Stimulated activated CD8-positive, alpha-beta memory T cell treated with anti-CD3 and anti-CD28 coated beads, Interleukin-15, amount 100 ng/mL, for 48 hours (primary cell): ENCODE measurements at regions not wholly inside any gene's neighbourhood (a gene's known extent, or its start where the extent isn't known, plus 50 kb on each side); places are given as distances from the start of the nearest gene placed in this dataset.

Source experiments
- DNase-seq, 2 donors: peaks; one replicate each; pipeline ENCODE4 v3.0.0-alpha.2; 2020; ENCODE audit warnings: low read depth in 2 of 2

GRCh38 chr12:89995870-89996269 lies 287.2 kb upstream of the ATP2B1 start:
- DNase-seq: no peak

DNA sequence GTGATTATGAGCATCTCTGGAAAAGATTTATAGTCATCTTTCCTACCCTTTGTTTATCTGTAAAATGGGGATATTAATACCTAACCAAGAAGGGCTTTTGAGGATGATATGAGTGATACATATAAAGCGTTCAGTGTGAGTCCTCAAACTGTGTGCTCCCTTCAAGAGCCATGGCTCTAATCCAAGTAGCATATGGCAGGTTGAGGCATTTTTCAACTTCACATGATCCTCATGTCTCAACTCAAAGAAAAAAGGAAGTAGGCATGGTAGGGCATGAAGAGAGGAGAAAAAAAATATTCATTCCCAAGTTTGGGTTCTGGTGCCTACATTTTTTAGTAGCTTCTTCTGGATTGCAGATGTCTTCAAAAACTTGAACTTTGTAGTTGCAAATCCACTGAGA lies 286.3 kb upstream of the ATP2B1 start:
- DNase-seq: no peak

- DNase-seq: no peak
Measured at GRCh38 chr12:89993632-89994031, 285.0 kb upstream of the ATP2B1 start.

GRCh38 chr12:89992668-89993451 lies 284.2 kb upstream of the ATP2B1 start:
- DNase-seq: no peak

- no peak for DNase-seq
Measured at GRCh38 chr12:89991807-89992590, 283.4 kb upstream of the ATP2B1 start.

GRCh38 chr12:89988188-89988915 lies 279.7 kb upstream of the ATP2B1 start:
- no peak for DNase-seq

- DNase-seq: no peak
Measured at GRCh38 chr12:89985935-89986334, 277.3 kb upstream of the ATP2B1 start.

GRCh38 chr12:89984846-89985245 lies 276.2 kb upstream of the ATP2B1 start:
- DNase-seq: no peak

- no peak for DNase-seq
Measured at GRCh38 chr12:89983622-89984021, 275.0 kb upstream of the ATP2B1 start.

DNA sequence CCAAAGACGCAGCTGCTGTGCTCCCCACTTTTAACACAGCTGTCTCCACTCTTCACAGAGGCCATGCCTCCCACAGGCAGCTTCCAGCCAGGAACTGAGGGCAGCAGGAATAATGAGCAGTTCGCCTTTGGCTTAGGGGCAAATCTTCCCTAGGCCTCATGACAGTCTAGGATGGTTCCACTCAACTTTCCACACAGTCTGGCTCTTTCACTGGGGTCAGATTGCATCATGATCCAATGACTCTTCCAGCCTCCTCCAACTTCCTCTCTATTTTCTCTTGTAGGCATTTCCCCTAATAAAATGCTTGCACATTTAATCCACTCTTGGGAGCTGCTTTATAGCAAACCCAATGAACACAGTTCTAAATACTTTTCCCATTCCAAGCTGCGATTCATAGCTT lies 271.6 kb upstream of the ATP2B1 start:
- no peak for DNase-seq

- DNase-seq: no peak
Measured at GRCh38 chr12:89977405-89978085, 268.9 kb upstream of the ATP2B1 start.

DNA sequence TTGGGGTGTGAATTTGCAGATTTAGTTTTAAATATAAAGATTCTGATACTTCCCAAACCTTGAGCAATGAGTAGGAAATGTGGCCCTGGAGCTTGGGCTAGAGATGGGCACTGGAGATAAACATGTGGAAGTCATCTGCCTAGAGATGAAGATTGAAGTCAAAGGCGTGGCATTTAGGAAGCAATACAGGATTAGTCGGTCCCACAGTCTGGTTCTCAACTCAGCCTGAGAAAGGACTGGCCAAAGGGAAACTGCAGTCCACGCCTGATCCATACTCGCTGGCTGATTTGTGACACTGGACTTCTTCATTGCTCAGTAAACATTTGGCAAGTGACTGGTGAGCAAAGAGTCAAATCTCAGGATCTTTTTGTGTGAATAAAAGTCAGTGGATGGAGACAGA lies 268.2 kb upstream of the ATP2B1 start:
- no peak for DNase-seq

DNA sequence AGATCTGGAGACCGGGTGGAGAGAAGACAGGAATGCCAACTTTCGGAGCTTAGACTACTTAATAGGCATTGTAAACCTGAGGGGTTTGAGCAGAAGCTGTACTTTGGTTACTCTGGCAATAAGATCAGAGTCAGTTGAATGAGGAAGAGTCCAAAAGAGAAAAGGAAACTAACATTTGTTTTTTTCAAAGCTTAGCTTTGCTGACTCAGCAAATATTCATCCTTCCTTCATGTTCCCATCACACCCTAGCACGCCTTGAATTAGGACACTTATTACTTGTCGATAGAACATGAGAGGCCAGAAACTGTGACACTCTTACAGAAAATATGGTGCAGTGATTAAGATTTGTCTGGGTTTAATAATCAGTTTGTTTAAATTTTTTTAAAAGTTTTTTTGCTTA lies 266.9 kb upstream of the ATP2B1 start:
- no peak for DNase-seq

- DNase-seq: no peak
Measured at GRCh38 chr12:89971880-89972279, 263.2 kb upstream of the ATP2B1 start.

- DNase-seq: no peak
Measured at GRCh38 chr12:89970722-89971121, 262.1 kb upstream of the ATP2B1 start.

DNA sequence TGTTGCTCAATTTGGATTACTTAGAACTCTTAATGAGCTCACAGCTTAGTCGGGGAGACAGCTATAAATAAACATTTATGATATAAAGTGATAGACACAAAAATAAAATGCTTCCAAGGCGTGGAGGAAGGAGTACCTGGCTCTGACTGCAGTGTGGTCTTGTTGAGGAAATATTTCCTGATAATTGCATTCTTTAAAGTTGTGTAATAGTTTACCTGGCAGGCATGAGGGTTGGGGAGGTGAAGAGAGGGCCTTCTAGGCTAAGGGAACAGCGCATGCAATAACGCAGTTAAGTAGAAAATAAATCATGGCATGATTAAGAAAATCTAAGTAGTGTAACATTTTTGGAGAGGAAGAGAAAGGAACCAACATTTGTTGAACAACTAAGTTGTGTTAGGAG lies 260.5 kb upstream of the ATP2B1 start:
- no peak for DNase-seq

- DNase-seq: no peak
Measured at GRCh38 chr12:89968151-89968700, 259.6 kb upstream of the ATP2B1 start.

DNA sequence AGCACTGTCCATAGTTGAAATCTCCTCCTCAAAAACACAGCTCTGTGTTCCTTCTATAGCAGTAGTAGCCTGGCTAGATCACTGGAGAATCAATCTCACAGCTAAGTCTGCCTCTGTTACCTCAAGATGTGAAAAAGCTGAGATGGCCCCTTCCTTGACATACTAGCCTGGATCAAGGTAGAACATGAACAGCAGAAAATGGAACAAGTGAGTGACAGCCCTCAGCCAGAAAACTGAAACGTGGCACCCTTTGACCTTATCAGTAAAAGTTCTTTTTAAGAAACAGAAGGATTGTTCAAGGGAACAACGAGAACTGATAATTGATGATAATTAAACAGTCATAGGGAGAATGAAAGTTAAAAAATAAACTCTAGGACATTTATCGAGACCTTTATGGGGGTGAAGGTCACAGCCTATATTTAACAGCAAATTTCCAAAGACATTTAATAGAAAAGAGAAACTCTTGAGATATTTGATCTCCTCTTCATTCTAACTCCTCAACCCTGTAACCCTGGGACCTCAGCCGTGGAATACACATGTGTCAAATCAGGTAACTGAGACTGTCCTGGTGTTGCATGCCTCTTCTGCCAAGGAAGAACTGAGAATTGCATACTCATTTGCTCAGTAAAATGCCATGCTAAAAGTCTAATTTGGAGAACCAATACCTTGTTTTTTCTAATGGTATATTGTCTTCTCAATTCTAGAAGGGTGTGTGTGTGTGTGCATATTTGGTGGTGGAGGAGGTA lies 258.0 kb upstream of the ATP2B1 start:
- DNase-seq: no peak

DNA sequence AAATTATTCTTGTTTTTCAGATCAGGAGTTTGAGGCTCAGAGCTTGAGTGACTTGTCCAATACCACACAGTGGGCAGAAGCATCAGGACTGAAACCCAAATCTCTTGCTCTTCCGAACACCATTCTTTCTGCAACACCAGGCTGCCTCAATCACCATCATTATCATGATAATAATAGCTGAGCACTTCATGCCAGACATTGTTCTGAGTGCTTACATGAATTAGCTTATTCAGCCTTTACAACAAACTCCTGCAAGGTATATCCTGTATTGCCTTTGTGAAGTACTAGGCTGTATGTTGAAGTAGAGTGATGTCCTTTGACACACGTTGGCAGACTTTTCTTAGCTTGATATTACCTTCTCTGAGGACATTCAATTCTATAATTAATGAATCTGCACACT lies 257.4 kb upstream of the ATP2B1 start:
- DNase-seq: no peak

- no peak for DNase-seq
Measured at GRCh38 chr12:89962648-89963047, 254.0 kb upstream of the ATP2B1 start.
